Osteocyte (in vitro differentiated cells): ENCODE measurements at regions not wholly inside any gene's neighbourhood (a gene's known extent, or its start where the extent isn't known, plus 50 kb on each side); places are given as distances from the start of the nearest gene placed in this dataset.

Experiments
- DNase-seq: peaks from one replicate; pipeline ENCODE4 v3.0.0; 2021; ENCODE audit warnings: mixed read lengths; ENCODE audit not compliant: unreplicated experiment; ENCODE audit errors: extremely low spot score
- H3K27ac Mint-ChIP-seq: one replicate; pipeline ENCODE4 v1.8.0; 2021; ENCODE audit warnings: mild to moderate bottlenecking, mixed read lengths; ENCODE audit not compliant: unreplicated experiment
- H3K27me3 Mint-ChIP-seq: one replicate; pipeline ENCODE4 v1.8.0; 2021; ENCODE audit warnings: mixed read lengths; ENCODE audit not compliant: unreplicated experiment
- H3K36me3 Mint-ChIP-seq: one replicate; pipeline ENCODE4 v1.8.0; 2021; ENCODE audit warnings: mixed read lengths; ENCODE audit not compliant: unreplicated experiment
- H3K4me1 Mint-ChIP-seq: one replicate; pipeline ENCODE4 v1.8.0; 2021; ENCODE audit warnings: mixed read lengths; ENCODE audit not compliant: unreplicated experiment
- H3K4me3 Mint-ChIP-seq: one replicate; pipeline ENCODE4 v1.8.0; 2021; ENCODE audit warnings: mild to moderate bottlenecking, moderate library complexity, mixed read lengths; ENCODE audit not compliant: unreplicated experiment
- H3K9me3 Mint-ChIP-seq: one replicate; pipeline ENCODE4 v1.8.0; 2021; ENCODE audit warnings: mixed read lengths; ENCODE audit not compliant: unreplicated experiment
- TF ChIP-seq, protein P1 (sequence below): fragments of 200-600 bp; sonication (generic); IDR thresholded peaks from 2 replicates; pipeline ENCODE4 v1.5.0; 2021; ENCODE audit warnings: antibody characterized with exemption, mild to moderate bottlenecking, moderate library complexity

DNA sequence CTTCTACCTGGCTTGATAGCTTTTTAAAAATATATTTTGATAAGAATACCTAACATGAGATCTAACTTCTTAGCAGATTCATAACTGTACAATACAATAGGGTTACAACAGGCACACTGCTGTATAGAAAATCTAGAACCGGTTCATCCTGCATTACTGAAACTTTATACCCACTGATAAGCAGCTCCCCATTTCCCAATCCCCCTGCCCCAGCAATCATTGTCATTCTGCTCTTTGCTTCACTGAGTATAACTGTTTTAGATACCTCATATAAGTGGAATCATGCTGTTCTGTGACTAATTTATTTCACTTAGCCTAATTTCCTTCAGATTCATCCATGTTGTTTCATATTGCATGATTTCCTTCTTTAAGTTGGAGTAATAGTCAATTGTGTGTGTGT is 906.0 kb downstream of the GBE1 start:
- TF ChIP-seq, protein P1, sequence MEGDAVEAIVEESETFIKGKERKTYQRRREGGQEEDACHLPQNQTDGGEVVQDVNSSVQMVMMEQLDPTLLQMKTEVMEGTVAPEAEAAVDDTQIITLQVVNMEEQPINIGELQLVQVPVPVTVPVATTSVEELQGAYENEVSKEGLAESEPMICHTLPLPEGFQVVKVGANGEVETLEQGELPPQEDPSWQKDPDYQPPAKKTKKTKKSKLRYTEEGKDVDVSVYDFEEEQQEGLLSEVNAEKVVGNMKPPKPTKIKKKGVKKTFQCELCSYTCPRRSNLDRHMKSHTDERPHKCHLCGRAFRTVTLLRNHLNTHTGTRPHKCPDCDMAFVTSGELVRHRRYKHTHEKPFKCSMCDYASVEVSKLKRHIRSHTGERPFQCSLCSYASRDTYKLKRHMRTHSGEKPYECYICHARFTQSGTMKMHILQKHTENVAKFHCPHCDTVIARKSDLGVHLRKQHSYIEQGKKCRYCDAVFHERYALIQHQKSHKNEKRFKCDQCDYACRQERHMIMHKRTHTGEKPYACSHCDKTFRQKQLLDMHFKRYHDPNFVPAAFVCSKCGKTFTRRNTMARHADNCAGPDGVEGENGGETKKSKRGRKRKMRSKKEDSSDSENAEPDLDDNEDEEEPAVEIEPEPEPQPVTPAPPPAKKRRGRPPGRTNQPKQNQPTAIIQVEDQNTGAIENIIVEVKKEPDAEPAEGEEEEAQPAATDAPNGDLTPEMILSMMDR: no peak
- no peak overlapping the region for H3K4me3 Mint-ChIP-seq
- no peak overlapping the region for H3K27ac Mint-ChIP-seq
- H3K36me3 Mint-ChIP-seq: no peaks in the 10 kb centered on the region
- H3K4me1 Mint-ChIP-seq: no peaks in the 10 kb centered on the region
- H3K27me3 Mint-ChIP-seq: peaks cover 11% of the 10 kb centered on the region
- no peak for DNase-seq
- H3K9me3 Mint-ChIP-seq: peaks cover 2% of the 10 kb centered on the region

DNA sequence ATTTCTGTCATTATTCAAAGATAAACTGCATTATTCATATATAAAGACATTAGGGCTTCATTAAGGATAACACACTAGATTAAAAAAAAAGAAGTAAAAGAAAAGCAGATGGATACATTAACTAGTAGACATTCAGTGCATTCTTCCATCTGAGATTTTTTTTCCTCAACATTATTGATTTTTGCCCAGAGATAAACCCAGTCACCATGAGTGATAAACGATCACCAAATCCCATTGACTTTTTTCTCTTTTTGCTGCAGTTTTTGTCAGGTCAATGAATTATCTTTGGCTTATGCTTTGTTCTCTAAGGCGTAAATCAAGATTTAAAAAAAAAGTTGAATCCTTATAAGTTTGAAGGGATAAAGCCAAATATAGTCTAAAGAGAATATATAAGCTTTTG is 925.0 kb downstream of the GBE1 start:
- DNase-seq: no peak
- Mint-ChIP-seq H3K9me3 (no peaks in the 10 kb centered on the region), H3K36me3 (no peaks in the 10 kb centered on the region), H3K4me1 (no peaks in the 10 kb centered on the region), H3K27me3 (no peaks in the 10 kb centered on the region), H3K4me3 (no peak overlapping the region), H3K27ac (no peak overlapping the region)
- TF ChIP-seq, protein P1: no peak

- no peak overlapping the region for H3K4me3 Mint-ChIP-seq
- no peaks in the 10 kb centered on the region for H3K9me3 Mint-ChIP-seq
- TF ChIP-seq, protein P1: no peak
- no peak for DNase-seq
- H3K36me3 Mint-ChIP-seq: no peaks in the 10 kb centered on the region
- peaks cover 17% of the 10 kb centered on the region for H3K27me3 Mint-ChIP-seq
- H3K27ac Mint-ChIP-seq: no peak overlapping the region
- no peaks in the 10 kb centered on the region for H3K4me1 Mint-ChIP-seq
These were observed 953.9 kb downstream of the GBE1 start for GRCh38 chr3:80807577-80807976.

DNA sequence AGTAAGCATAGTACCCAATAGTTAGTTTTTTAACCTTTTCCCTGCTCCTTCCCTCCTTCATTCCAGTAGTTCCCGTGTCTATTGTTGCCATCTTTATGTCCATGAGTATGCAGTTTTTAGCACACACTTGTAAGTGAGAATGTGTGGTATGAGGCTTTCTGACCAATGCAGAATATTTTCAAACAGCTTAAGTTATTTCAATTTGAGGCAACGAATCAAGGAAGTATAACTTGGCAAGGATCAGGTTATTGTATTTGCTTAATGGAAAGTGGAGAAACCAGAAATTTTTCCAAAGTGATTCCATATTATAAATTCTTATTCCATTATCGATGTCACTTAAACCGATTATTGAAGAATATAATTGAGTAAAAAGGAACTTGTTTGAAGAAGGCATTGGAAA is 954.8 kb downstream of the GBE1 start:
- Mint-ChIP-seq H3K9me3 (no peaks in the 10 kb centered on the region), H3K4me3 (no peak overlapping the region), H3K27me3 (peaks cover 22% of the 10 kb centered on the region), H3K4me1 (no peaks in the 10 kb centered on the region), H3K36me3 (no peaks in the 10 kb centered on the region), H3K27ac (no peak overlapping the region)
- TF ChIP-seq, protein P1: no peak
- DNase-seq: no peak

DNA sequence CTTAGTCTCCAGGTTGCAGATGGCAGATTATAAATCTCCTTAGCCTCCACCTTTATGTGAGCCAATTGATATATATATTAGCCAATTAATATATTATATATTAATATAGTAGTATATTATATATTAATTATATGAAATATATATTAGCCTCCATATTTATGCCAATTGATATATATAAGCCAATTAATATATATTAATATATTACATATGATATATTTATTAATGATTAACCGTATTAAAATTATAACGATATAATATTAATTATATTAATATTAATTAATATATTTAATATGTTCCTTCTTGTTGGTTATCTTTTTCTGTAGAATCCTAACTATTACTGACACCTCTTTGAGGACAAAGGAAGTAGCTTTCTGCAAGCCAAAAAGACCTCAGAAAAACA is 972.5 kb downstream of the GBE1 start:
- Mint-ChIP-seq H3K4me3 (no peak overlapping the region), H3K9me3 (no peaks in the 10 kb centered on the region), H3K36me3 (no peaks in the 10 kb centered on the region), H3K27ac (no peak overlapping the region), H3K27me3 (no peaks in the 10 kb centered on the region), H3K4me1 (no peaks in the 10 kb centered on the region)
- no peak for DNase-seq
- TF ChIP-seq, protein P1: no peak
